ENCODE measurements at regions not wholly inside any gene's neighbourhood (a gene's known extent, or its start where the extent isn't known, plus 50 kb on each side); places are given as distances from the start of the nearest gene placed in this dataset.
"Not testable (repeated sequence)": the region's sequence is repeated elsewhere in the genome, so short reads cannot be mapped to it uniquely, and the experiment has no call there.

DNA sequence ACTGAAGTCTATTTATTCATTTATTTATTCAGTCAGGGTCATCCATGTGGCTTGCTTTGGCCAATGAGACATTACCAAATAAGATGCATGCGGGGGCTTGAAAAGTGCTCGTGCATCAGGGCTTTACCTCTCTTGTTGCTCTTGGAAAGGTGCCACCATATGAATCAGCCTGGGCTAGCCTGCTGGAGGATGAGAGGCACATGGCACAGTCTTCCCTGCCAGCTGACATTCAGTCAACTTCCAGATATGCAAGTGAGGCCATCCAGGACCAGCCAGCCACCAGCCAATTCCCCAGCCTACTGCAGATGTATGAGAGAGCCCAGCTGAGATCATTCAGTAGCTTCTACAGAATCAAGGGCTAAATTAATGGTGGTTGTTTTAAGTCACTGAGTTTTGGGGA lies 105.2 kb upstream of the RPH3A start:
- DNase-seq (ENCODE audit: low read depth): peak; percentile 10
- TF ChIP-seq, protein P1, sequence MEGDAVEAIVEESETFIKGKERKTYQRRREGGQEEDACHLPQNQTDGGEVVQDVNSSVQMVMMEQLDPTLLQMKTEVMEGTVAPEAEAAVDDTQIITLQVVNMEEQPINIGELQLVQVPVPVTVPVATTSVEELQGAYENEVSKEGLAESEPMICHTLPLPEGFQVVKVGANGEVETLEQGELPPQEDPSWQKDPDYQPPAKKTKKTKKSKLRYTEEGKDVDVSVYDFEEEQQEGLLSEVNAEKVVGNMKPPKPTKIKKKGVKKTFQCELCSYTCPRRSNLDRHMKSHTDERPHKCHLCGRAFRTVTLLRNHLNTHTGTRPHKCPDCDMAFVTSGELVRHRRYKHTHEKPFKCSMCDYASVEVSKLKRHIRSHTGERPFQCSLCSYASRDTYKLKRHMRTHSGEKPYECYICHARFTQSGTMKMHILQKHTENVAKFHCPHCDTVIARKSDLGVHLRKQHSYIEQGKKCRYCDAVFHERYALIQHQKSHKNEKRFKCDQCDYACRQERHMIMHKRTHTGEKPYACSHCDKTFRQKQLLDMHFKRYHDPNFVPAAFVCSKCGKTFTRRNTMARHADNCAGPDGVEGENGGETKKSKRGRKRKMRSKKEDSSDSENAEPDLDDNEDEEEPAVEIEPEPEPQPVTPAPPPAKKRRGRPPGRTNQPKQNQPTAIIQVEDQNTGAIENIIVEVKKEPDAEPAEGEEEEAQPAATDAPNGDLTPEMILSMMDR (IDR thresholded peaks at IDR 0.05; ENCODE audit: insufficient read depth, low read length): no peak
- no peak overlapping the region for H3K4me3 ChIP-seq (ENCODE audit: low read depth, low read length)

- H3K4me3 ChIP-seq (ENCODE audit: low read depth, low read length): no peak overlapping the region
- TF ChIP-seq, protein P1 (IDR thresholded peaks at IDR 0.05; ENCODE audit: insufficient read depth, low read length): no peak
- no peak for DNase-seq (ENCODE audit: low read depth)
Measured at GRCh38 chr12:112694065-112694464, 97.5 kb upstream of the RPH3A start.

DNA sequence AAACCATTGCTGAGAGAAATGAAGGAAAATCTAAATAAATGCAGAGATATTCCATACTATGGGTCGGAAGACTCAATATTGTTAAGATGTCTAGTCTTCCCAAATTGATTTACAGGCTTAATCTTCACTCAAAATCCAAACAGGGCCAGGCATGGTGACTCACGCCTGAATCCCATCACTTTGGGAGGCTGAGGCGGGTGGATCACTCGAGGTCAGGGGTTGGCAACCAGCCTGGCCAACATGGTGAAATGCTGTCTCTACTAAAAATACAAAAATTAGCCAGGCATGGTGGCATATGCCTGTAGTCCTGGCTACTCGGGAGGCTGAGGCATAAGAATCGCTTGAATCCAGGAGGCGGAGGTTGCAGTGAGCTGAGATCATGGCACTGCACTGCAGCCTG lies 94.1 kb upstream of the RPH3A start:
- DNase-seq (ENCODE audit: low read depth); H3K4me3 ChIP-seq (ENCODE audit: low read depth, low read length): not testable (repeated sequence)

DNA sequence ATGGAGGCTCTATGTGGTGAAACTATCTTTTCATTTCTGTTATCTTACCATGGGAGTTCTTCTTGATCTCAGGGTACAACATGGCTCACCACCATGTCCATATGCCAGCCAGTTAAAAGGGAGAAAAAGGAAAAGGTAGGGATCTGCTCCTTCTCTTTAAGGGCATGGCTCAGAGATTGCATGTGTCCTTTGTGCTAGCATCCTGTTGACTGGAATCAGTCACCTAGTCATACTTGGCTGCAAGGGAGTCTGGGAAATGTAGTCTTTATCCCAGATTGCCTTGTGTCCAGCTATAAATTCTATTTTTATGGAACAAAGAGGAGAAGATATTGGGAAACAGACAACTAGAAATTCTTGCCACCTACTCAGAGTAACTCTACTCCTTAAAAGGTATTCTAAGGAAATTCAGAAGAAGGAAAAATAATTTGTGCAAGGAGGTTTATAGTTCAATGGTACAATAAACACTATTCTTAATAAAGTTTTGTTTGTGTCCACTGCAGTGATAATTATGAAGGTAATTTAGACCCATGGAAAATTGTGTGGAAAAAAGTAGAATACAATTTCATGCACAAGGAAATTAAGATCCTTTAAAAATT lies 86.4 kb upstream of the RPH3A start:
- H3K4me3 ChIP-seq (ENCODE audit: low read depth, low read length): no peak overlapping the region
- DNase-seq (ENCODE audit: low read depth): no peak
- TF ChIP-seq, protein P1 (IDR thresholded peaks at IDR 0.05; ENCODE audit: insufficient read depth, low read length): no peak

DNA sequence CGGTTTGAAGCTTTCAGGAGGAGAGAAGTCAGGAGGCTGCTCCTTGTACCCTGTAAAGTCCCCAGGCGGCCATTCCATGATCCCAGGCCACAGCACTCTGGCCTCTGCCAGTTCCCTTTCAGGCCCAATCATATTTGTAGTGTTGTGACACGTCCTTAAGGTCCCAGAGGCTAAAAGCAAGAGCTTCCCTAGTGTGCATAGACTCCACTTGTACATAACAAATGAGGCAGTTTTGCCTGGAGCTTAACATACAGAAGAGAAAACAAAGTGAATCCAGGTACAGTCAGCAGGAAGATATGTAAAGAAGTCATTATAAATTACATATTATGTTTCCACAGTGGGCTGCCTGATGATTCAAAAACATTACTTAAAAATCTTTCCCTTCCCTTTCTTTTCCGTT lies 81.1 kb upstream of the RPH3A start:
- H3K4me3 ChIP-seq (ENCODE audit: low read depth, low read length): no peak overlapping the region
- TF ChIP-seq, protein P1 (IDR thresholded peaks at IDR 0.05; ENCODE audit: insufficient read depth, low read length): no peak

GRCh38 chr12:112711026-112711425 lies 80.5 kb upstream of the RPH3A start:
- no peak overlapping the region for H3K4me3 ChIP-seq (ENCODE audit: low read depth, low read length)
- TF ChIP-seq, protein P1 (IDR thresholded peaks at IDR 0.05; ENCODE audit: insufficient read depth, low read length): no peak
- DNase-seq (ENCODE audit: low read depth): no peak

More for the DNA sequence above, 81.1 kb upstream of the RPH3A start:
- DNase-seq (ENCODE audit: low read depth): no peak

DNA sequence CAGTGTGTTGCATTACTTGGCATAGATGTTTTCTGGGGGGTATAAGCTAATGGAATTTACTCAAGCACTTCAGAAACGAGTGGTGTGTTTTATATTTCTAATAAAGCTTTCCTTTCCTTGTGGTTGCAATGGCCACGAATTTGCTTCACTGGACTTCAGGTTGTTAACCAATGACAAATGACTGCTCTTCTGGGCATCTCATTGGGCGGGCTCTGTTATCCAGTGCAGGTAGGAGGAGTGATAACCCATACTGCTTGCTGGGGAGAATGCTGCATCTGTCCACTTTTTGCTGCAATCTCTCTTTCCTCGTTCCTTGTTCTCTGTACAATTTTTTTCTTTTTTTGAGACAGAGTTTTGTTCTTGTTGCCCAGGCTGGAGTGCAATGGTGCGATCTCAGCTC lies 80.0 kb upstream of the RPH3A start:
- TF ChIP-seq, protein P1 (IDR thresholded peaks at IDR 0.05; ENCODE audit: insufficient read depth, low read length): no peak
- no peak overlapping the region for H3K4me3 ChIP-seq (ENCODE audit: low read depth, low read length)
- no peak for DNase-seq (ENCODE audit: low read depth)

GRCh38 chr12:112712751-112713150 lies 78.8 kb upstream of the RPH3A start:
- not testable (repeated sequence) for H3K4me3 ChIP-seq (ENCODE audit: low read depth, low read length); DNase-seq (ENCODE audit: low read depth)
